ENCODE measurements at regions not wholly inside any gene's neighbourhood (a gene's known extent, or its start where the extent isn't known, plus 50 kb on each side); places are given as distances from the start of the nearest gene placed in this dataset.
"Not testable (repeated sequence)": the region's sequence is repeated elsewhere in the genome, so short reads cannot be mapped to it uniquely, and the experiment has no call there.

- DNase-seq (ENCODE audit: low read depth, low spot score), result no peak
Measured at GRCh38 chr13:30816736-30817135, 81.4 kb downstream of the ALOX5AP start.

- DNase-seq (ENCODE audit: low read depth, low spot score), result no peak
Measured at GRCh38 chr13:30818323-30818960, 83.1 kb downstream of the ALOX5AP start.

- DNase-seq (ENCODE audit: low read depth, low spot score), result no peak
Measured at GRCh38 chr13:30819136-30819888, 84.0 kb downstream of the ALOX5AP start.

- DNase-seq (ENCODE audit: low read depth, low spot score), result no peak
Measured at GRCh38 chr13:30821421-30821820, 84.7 kb upstream of the MEDAG start.

- DNase-seq (ENCODE audit: low read depth, low spot score), result no peak
Measured at GRCh38 chr13:30824651-30825050, 81.4 kb upstream of the MEDAG start.

- DNase-seq (ENCODE audit: low read depth, low spot score), result no peak
Measured at GRCh38 chr13:30826911-30827577, 79.0 kb upstream of the MEDAG start.

- DNase-seq (ENCODE audit: low read depth, low spot score), result no peak
Measured at GRCh38 chr13:30827578-30827925, 78.5 kb upstream of the MEDAG start.

GRCh38 chr13:30829145-30829832, 76.8 kb upstream of the MEDAG start:
- DNase-seq (ENCODE audit: low read depth, low spot score), result no peak

GRCh38 chr13:30829833-30830637, 76.0 kb upstream of the MEDAG start:
- no peak for DNase-seq (ENCODE audit: low read depth, low spot score)

GRCh38 chr13:30830638-30830965, 75.5 kb upstream of the MEDAG start:
- no peak for DNase-seq (ENCODE audit: low read depth, low spot score)

GRCh38 chr13:30831515-30831914, 74.6 kb upstream of the MEDAG start:
- no peak for DNase-seq (ENCODE audit: low read depth, low spot score)

- DNase-seq (ENCODE audit: low read depth, low spot score), result no peak
Measured at GRCh38 chr13:30832377-30832776, 73.7 kb upstream of the MEDAG start.

- DNase-seq (ENCODE audit: low read depth, low spot score), result no peak
Measured at GRCh38 chr13:30832845-30833332, 73.2 kb upstream of the MEDAG start.

- no peak for DNase-seq (ENCODE audit: low read depth, low spot score)
Measured at GRCh38 chr13:30835442-30835841, 70.6 kb upstream of the MEDAG start.

GRCh38 chr13:30837227-30838159, 68.6 kb upstream of the MEDAG start:
- no peak for DNase-seq (ENCODE audit: low read depth, low spot score)

GRCh38 chr13:30839636-30840035, 66.4 kb upstream of the MEDAG start:
- DNase-seq (ENCODE audit: low read depth, low spot score), result not testable (repeated sequence)

- DNase-seq (ENCODE audit: low read depth, low spot score), result no peak
Measured at GRCh38 chr13:30840515-30840914, 65.6 kb upstream of the MEDAG start.

GRCh38 chr13:30841154-30841553, 64.9 kb upstream of the MEDAG start:
- no peak for DNase-seq (ENCODE audit: low read depth, low spot score)

GRCh38 chr13:30843548-30843947, 62.5 kb upstream of the MEDAG start:
- no peak for DNase-seq (ENCODE audit: low read depth, low spot score)

- no peak for DNase-seq (ENCODE audit: low read depth, low spot score)
Measured at GRCh38 chr13:30844548-30845296, 61.3 kb upstream of the MEDAG start.
